ENCODE measurements at regions not wholly inside any gene's neighbourhood (a gene's known extent, or its start where the extent isn't known, plus 50 kb on each side); places are given as distances from the start of the nearest gene placed in this dataset.

DNA sequence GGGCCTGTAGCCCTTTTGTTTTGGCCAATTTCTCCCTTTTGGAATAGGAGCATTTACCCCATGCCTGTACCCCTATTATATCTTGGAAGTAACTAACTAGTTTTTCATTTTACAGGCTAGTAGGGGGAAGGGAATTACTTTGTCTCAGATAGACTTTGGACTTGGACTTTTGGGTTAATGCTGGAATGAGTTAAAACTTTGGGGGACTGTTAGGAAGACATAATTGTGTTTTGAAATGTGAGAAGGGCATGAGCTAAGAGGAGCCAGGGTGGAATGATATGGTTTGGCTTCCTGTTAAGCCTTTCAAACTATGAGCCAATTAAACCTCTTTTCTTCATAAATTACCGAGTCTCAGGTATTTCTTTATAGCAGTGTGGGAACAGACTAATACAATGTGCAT is 168.1 kb downstream of the FGF1 start:
- ChIA-PET SMC1A (ENCODE audit: uncharacterized antibody, unreplicated experiment) (no interaction called here), CTCF (no interaction called here), RAD21 (ENCODE audit: unreplicated experiment) (no interaction called here), POLR2A (no interaction called here)
- Histone ChIP-seq H3K4me1 (ENCODE audit: control insufficient read depth, insufficient read depth, low read length) (no peaks in the 10 kb centered on the region), H3K4me2 (ENCODE audit: control insufficient read depth, insufficient read depth) (no peak overlapping the region), H3K9ac (ENCODE audit: control insufficient read depth, insufficient read depth, low read length) (no peak overlapping the region), H3K9me3 (replicated peaks; ENCODE audit: control insufficient read depth, insufficient read depth, low read length) (no peaks in the 10 kb centered on the region), H3K36me3 (ENCODE audit: control insufficient read depth in 2 of 2, insufficient read depth in 2 of 2, low read length in 1 of 2) (no peaks in the 10 kb centered on the region), H4K20me1 (ENCODE audit: control insufficient read depth, insufficient read depth) (no peaks in the 10 kb centered on the region), H3K4me3 (no peak overlapping the region), H3K27me3 (replicated peaks in 1 of 2; ENCODE audit: control insufficient read depth in 2 of 2, insufficient read depth in 2 of 2, low read length in 1 of 2) (no peaks in the 10 kb centered on the region; a peak in 1 of 4 replicates), H3K79me2 (ENCODE audit: control insufficient read depth, insufficient read depth, low read length) (no peaks in the 10 kb centered on the region), H3K27ac (ENCODE audit: control insufficient read depth, insufficient read depth) (no peak overlapping the region), H2AFZ (ENCODE audit: control insufficient read depth, low read depth, low read length) (no peak overlapping the region)
- TF ChIP-seq NR2C2 (IDR thresholded peaks at IDR 0.05; ENCODE audit: borderline replicate concordance, control insufficient read depth, insufficient read length, low read depth) (no peak), MEF2A (IDR thresholded peaks at IDR 0.05; ENCODE audit: insufficient read depth, low read depth, low read length) (no peak), GABPA (IDR thresholded peaks at IDR 0.05; ENCODE audit: low read depth) (no peak), CBFB (IDR thresholded peaks at IDR 0.05; ENCODE audit: low read depth) (no peak), BMI1 (IDR thresholded peaks at IDR 0.05; ENCODE audit: borderline replicate concordance) (no peak), IRF4 (IDR thresholded peaks at IDR 0.05; ENCODE audit: low read depth, low read length) (no peak), NR2C1 (IDR thresholded peaks at IDR 0.05) (no peak), HDAC6 (IDR thresholded peaks at IDR 0.05; ENCODE audit: unreplicated experiment) (no peak)
- TF ChIP-seq, protein P1, sequence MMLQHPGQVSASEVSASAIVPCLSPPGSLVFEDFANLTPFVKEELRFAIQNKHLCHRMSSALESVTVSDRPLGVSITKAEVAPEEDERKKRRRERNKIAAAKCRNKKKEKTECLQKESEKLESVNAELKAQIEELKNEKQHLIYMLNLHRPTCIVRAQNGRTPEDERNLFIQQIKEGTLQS (IDR thresholded peaks at IDR 0.05; ENCODE audit: borderline replicate concordance, extremely low read depth, low read depth, low read length): no peak
- TF ChIP-seq, protein P2, sequence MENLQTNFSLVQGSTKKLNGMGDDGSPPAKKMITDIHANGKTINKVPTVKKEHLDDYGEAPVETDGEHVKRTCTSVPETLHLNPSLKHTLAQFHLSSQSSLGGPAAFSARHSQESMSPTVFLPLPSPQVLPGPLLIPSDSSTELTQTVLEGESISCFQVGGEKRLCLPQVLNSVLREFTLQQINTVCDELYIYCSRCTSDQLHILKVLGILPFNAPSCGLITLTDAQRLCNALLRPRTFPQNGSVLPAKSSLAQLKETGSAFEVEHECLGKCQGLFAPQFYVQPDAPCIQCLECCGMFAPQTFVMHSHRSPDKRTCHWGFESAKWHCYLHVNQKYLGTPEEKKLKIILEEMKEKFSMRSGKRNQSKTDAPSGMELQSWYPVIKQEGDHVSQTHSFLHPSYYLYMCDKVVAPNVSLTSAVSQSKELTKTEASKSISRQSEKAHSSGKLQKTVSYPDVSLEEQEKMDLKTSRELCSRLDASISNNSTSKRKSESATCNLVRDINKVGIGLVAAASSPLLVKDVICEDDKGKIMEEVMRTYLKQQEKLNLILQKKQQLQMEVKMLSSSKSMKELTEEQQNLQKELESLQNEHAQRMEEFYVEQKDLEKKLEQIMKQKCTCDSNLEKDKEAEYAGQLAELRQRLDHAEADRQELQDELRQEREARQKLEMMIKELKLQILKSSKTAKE (IDR thresholded peaks at IDR 0.05; ENCODE audit: low read depth, poor library complexity, severe bottlenecking): no peak
- TF ChIP-seq, protein P3, sequence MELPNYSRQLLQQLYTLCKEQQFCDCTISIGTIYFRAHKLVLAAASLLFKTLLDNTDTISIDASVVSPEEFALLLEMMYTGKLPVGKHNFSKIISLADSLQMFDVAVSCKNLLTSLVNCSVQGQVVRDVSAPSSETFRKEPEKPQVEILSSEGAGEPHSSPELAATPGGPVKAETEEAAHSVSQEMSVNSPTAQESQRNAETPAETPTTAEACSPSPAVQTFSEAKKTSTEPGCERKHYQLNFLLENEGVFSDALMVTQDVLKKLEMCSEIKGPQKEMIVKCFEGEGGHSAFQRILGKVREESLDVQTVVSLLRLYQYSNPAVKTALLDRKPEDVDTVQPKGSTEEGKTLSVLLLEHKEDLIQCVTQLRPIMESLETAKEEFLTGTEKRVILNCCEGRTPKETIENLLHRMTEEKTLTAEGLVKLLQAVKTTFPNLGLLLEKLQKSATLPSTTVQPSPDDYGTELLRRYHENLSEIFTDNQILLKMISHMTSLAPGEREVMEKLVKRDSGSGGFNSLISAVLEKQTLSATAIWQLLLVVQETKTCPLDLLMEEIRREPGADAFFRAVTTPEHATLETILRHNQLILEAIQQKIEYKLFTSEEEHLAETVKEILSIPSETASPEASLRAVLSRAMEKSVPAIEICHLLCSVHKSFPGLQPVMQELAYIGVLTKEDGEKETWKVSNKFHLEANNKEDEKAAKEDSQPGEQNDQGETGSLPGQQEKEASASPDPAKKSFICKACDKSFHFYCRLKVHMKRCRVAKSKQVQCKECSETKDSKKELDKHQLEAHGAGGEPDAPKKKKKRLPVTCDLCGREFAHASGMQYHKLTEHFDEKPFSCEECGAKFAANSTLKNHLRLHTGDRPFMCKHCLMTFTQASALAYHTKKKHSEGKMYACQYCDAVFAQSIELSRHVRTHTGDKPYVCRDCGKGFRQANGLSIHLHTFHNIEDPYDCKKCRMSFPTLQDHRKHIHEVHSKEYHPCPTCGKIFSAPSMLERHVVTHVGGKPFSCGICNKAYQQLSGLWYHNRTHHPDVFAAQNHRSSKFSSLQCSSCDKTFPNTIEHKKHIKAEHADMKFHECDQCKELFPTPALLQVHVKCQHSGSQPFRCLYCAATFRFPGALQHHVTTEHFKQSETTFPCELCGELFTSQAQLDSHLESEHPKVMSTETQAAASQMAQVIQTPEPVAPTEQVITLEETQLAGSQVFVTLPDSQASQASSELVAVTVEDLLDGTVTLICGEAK (IDR thresholded peaks at IDR 0.05; ENCODE audit: borderline replicate concordance): no peak
- TF ChIP-seq, protein P4, sequence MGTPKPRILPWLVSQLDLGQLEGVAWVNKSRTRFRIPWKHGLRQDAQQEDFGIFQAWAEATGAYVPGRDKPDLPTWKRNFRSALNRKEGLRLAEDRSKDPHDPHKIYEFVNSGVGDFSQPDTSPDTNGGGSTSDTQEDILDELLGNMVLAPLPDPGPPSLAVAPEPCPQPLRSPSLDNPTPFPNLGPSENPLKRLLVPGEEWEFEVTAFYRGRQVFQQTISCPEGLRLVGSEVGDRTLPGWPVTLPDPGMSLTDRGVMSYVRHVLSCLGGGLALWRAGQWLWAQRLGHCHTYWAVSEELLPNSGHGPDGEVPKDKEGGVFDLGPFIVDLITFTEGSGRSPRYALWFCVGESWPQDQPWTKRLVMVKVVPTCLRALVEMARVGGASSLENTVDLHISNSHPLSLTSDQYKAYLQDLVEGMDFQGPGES (IDR thresholded peaks at IDR 0.05): no peak
- TF ChIP-seq, protein P5, sequence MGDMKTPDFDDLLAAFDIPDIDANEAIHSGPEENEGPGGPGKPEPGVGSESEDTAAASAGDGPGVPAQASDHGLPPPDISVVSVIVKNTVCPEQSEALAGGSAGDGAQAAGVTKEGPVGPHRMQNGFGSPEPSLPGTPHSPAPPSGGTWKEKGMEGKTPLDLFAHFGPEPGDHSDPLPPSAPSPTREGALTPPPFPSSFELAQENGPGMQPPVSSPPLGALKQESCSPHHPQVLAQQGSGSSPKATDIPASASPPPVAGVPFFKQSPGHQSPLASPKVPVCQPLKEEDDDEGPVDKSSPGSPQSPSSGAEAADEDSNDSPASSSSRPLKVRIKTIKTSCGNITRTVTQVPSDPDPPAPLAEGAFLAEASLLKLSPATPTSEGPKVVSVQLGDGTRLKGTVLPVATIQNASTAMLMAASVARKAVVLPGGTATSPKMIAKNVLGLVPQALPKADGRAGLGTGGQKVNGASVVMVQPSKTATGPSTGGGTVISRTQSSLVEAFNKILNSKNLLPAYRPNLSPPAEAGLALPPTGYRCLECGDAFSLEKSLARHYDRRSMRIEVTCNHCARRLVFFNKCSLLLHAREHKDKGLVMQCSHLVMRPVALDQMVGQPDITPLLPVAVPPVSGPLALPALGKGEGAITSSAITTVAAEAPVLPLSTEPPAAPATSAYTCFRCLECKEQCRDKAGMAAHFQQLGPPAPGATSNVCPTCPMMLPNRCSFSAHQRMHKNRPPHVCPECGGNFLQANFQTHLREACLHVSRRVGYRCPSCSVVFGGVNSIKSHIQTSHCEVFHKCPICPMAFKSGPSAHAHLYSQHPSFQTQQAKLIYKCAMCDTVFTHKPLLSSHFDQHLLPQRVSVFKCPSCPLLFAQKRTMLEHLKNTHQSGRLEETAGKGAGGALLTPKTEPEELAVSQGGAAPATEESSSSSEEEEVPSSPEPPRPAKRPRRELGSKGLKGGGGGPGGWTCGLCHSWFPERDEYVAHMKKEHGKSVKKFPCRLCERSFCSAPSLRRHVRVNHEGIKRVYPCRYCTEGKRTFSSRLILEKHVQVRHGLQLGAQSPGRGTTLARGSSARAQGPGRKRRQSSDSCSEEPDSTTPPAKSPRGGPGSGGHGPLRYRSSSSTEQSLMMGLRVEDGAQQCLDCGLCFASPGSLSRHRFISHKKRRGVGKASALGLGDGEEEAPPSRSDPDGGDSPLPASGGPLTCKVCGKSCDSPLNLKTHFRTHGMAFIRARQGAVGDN (IDR thresholded peaks at IDR 0.05): no peak
- in situ Hi-C loops (cut with MboI) (no loop called here), intact Hi-C loops (cut with micrococcal nuclease; ENCODE audit: unreplicated experiment) (no loop called here)
- no peak for ATAC-seq
- no peak for FAIRE-seq
- no peak for DNase-seq (ENCODE audit: low read depth, low spot score)
- BruUV-seq (replicated peaks): no TSS peak
- WGBS (ENCODE audit: insufficient coverage, insufficient replicate concordance, low lambda C conversion rate, missing lambda C conversion rate): 0% methylated on average over 1 of the region's 1 CpG

Measured in GM12878 (cell line).